ENCODE measurements at regions not wholly inside any gene's neighbourhood (a gene's known extent, or its start where the extent isn't known, plus 50 kb on each side); places are given as distances from the start of the nearest gene placed in this dataset.

GRCh38 chr1:88284066-88284465 lies 400.0 kb upstream of the PKN2 start:
- TF ChIP-seq POLR2A (IDR thresholded peaks at IDR 0.05) (no peak), CTCF (IDR thresholded peaks at IDR 0.05) (no peak), POLR2AphosphoS5 (IDR thresholded peaks at IDR 0.05) (no peak), EP300 (IDR thresholded peaks at IDR 0.05) (no peak)
